Small intestine (tissue), 7 donors: ENCODE measurements at regions not wholly inside any gene's neighbourhood (a gene's known extent, or its start where the extent isn't known, plus 50 kb on each side); places are given as distances from the start of the nearest gene placed in this dataset.

Experiments used
- DNase-seq, 2 donors: peaks; one replicate each; pipeline versions ENCODE4 v3.0.0 to v3.0.0-alpha.2; 2013
- FAIRE-seq: peaks from 2 replicates; lab custom pipeline; 2012; peaks lifted over from hg19 to GRCh38; lab: Jason Lieb, UNC
- H3K27ac ChIP-seq, 3 donors: one replicate each; pipeline ENCODE4 v1.5.1; 2013; ENCODE audit warnings: low read length in 2 of 3, mild to moderate bottlenecking in 2 of 3, control low read depth in 1 of 3, inconsistent platforms in 1 of 3, low read depth in 1 of 3, moderate library complexity in 1 of 3
- H3K27me3 ChIP-seq, 3 donors: one replicate each; pipeline ENCODE4 v1.6.1; 2013; ENCODE audit warnings: low read length in 3 of 3, inconsistent platforms in 1 of 3; ENCODE audit not compliant: control insufficient read depth in 3 of 3, insufficient read depth in 3 of 3
- H3K36me3 ChIP-seq, 3 donors: one replicate each; pipeline ENCODE4 v1.6.1; 2013; ENCODE audit warnings: low read length in 3 of 3, inconsistent platforms in 1 of 3, low read depth in 1 of 3, mild to moderate bottlenecking in 1 of 3, moderate library complexity in 1 of 3; ENCODE audit not compliant: control insufficient read depth in 3 of 3, insufficient read depth in 2 of 3
- H3K4me1 ChIP-seq, 3 donors: one replicate each; pipeline ENCODE4 v1.6.1; 2013; ENCODE audit warnings: low read length in 2 of 3, inconsistent platforms in 1 of 3, low read depth in 1 of 3, mild to moderate bottlenecking in 1 of 3, moderate library complexity in 1 of 3; ENCODE audit not compliant: control insufficient read depth in 3 of 3, insufficient read depth in 2 of 3
- H3K4me3 ChIP-seq, 3 donors: one replicate each; pipeline ENCODE4 v1.5.1; 2013; ENCODE audit warnings: low read length in 3 of 3, control low read depth in 1 of 3, inconsistent platforms in 1 of 3, low read depth in 1 of 3, mild to moderate bottlenecking in 1 of 3, moderate library complexity in 1 of 3
- H3K9me3 ChIP-seq, 2 donors: one replicate each; pipeline ENCODE4 v1.6.1; 2013; ENCODE audit warnings: low read depth in 1 of 2, low read length in 1 of 2; ENCODE audit not compliant: control insufficient read depth in 2 of 2, insufficient read depth in 1 of 2
- WGBS, 3 donors: extraction: QIAGEN DNeasy Blood & Tissue Kit; methylation state at CpG; one replicate each; pipeline ENCODE4 v1.1.7; 2013; 5-methylcytosine and 5-hydroxymethylcytosine counted together
- donor health status: healthy with polysubstance abuse.
- donor health status: control.
- donor health status: control.
- donor health status: Bipolar disorder and iron deficiency.
- donor health status: healthy.

- H3K27ac ChIP-seq: no peak overlapping the region
- no peaks in the 10 kb centered on the region for H3K27me3 ChIP-seq
- no peaks in the 10 kb centered on the region for H3K36me3 ChIP-seq
- no peaks in the 10 kb centered on the region for H3K9me3 ChIP-seq
- FAIRE-seq (no peak), DNase-seq (no peak)
- H3K4me3 ChIP-seq: no peak overlapping the region
- 52 to 86% (median 81%) methylated on average over 1 of the region's 1 CpG for WGBS, 3 donors
- no peaks in the 10 kb centered on the region for H3K4me1 ChIP-seq
Observed at GRCh38 chr9:30845136-30845535, 1539.3 kb upstream of the ACO1 start.

- H3K4me3 ChIP-seq: no peak overlapping the region
- FAIRE-seq (no peak), DNase-seq (no peak)
- WGBS, 3 donors: 6 to 47% (median 31%) methylated on average over 3 of the region's 3 CpGs
- H3K9me3 ChIP-seq: no peaks in the 10 kb centered on the region
- no peaks in the 10 kb centered on the region for H3K36me3 ChIP-seq
- no peaks in the 10 kb centered on the region for H3K27me3 ChIP-seq
- no peaks in the 10 kb centered on the region for H3K4me1 ChIP-seq
- H3K27ac ChIP-seq: no peak overlapping the region
Observed at GRCh38 chr9:30846651-30847050, 1537.8 kb upstream of the ACO1 start.

- Histone ChIP-seq H3K36me3 (no peaks in the 10 kb centered on the region), H3K27ac (no peak overlapping the region), H3K4me3 (no peak overlapping the region), H3K4me1 (no peaks in the 10 kb centered on the region), H3K9me3 (no peaks in the 10 kb centered on the region), H3K27me3 (no peaks in the 10 kb centered on the region)
- DNase-seq: no peak
- FAIRE-seq: no peak
Observed at GRCh38 chr9:30851600-30851999, 1532.8 kb upstream of the ACO1 start.

- Histone ChIP-seq H3K27me3 (no peaks in the 10 kb centered on the region), H3K9me3 (no peaks in the 10 kb centered on the region), H3K27ac (no peak overlapping the region), H3K4me1 (no peaks in the 10 kb centered on the region), H3K4me3 (no peak overlapping the region), H3K36me3 (no peaks in the 10 kb centered on the region)
- WGBS, 3 donors: 82 to 93% (median 90%) methylated on average over 1 of the region's 1 CpG
- DNase-seq (no peak), FAIRE-seq (no peak)
Observed at GRCh38 chr9:30900706-30901105, 1483.7 kb upstream of the ACO1 start.

- no peaks in the 10 kb centered on the region for H3K9me3 ChIP-seq
- no peak for FAIRE-seq
- H3K4me3 ChIP-seq: no peak overlapping the region
- no peak overlapping the region for H3K27ac ChIP-seq
- H3K27me3 ChIP-seq: no peaks in the 10 kb centered on the region
- DNase-seq: no peak
- 63 to 87% (median 84%) methylated on average over 3 of the region's 3 CpGs for WGBS, 3 donors
- no peaks in the 10 kb centered on the region for H3K4me1 ChIP-seq
- H3K36me3 ChIP-seq: no peaks in the 10 kb centered on the region
Observed at GRCh38 chr9:30913331-30913730, 1471.1 kb upstream of the ACO1 start.

- DNase-seq: no peak
- H3K36me3 ChIP-seq: no peaks in the 10 kb centered on the region
- H3K4me3 ChIP-seq: no peak overlapping the region
- H3K9me3 ChIP-seq: no peaks in the 10 kb centered on the region
- 86 to 94% (median 91%) methylated on average over 4 of the region's 4 CpGs for WGBS, 3 donors
- H3K27me3 ChIP-seq: no peaks in the 10 kb centered on the region
- H3K27ac ChIP-seq: no peak overlapping the region
- H3K4me1 ChIP-seq: no peaks in the 10 kb centered on the region
- no peak for FAIRE-seq
Observed at GRCh38 chr9:30915451-30915850, 1469.0 kb upstream of the ACO1 start.

GRCh38 chr9:30925126-30925525, 1459.3 kb upstream of the ACO1 start:
- H3K36me3 ChIP-seq: no peaks in the 10 kb centered on the region
- DNase-seq (no peak), FAIRE-seq (no peak)
- WGBS, 3 donors: 77 to 87% (median 80%) methylated on average over 5 of the region's 5 CpGs
- no peak overlapping the region for H3K4me3 ChIP-seq
- H3K27ac ChIP-seq: no peak overlapping the region
- no peaks in the 10 kb centered on the region for H3K9me3 ChIP-seq
- no peaks in the 10 kb centered on the region for H3K27me3 ChIP-seq
- H3K4me1 ChIP-seq: no peaks in the 10 kb centered on the region

GRCh38 chr9:30925635-30926034, 1458.8 kb upstream of the ACO1 start:
- H3K36me3 ChIP-seq: no peaks in the 10 kb centered on the region
- no peak for DNase-seq
- WGBS, 3 donors: 93 to 100% (median 97%) methylated on average over 2 of the region's 2 CpGs
- no peak overlapping the region for H3K27ac ChIP-seq
- H3K4me1 ChIP-seq: no peaks in the 10 kb centered on the region
- FAIRE-seq: no peak
- no peaks in the 10 kb centered on the region for H3K9me3 ChIP-seq
- no peak overlapping the region for H3K4me3 ChIP-seq
- no peaks in the 10 kb centered on the region for H3K27me3 ChIP-seq

- H3K4me3 ChIP-seq: no peak overlapping the region
- no peaks in the 10 kb centered on the region for H3K27me3 ChIP-seq
- no peak overlapping the region for H3K27ac ChIP-seq
- H3K36me3 ChIP-seq: no peaks in the 10 kb centered on the region
- H3K9me3 ChIP-seq: no peaks in the 10 kb centered on the region
- DNase-seq (no peak), FAIRE-seq (no peak)
- H3K4me1 ChIP-seq: no peaks in the 10 kb centered on the region
- 65 to 68% (median 68%) methylated on average over 4 of the region's 4 CpGs for WGBS, 3 donors
Observed at GRCh38 chr9:30928045-30928444, 1456.4 kb upstream of the ACO1 start.
